Mesendoderm (in vitro differentiated cells): ENCODE measurements at regions not wholly inside any gene's neighbourhood (a gene's known extent, or its start where the extent isn't known, plus 50 kb on each side); places are given as distances from the start of the nearest gene placed in this dataset.

Experiments
- DNase-seq: peaks from one replicate; pipeline ENCODE4 v3.0.0; 2013
- H2AK5ac ChIP-seq: 2 replicates; pipeline ENCODE4 v1.6.1; 2013; ENCODE audit warnings: low read length, inconsistent platforms
- H2BK120ac ChIP-seq: 2 replicates; pipeline ENCODE4 v1.6.1; 2013; ENCODE audit warnings: low read depth, mild to moderate bottlenecking, low read length, moderate library complexity, mixed read lengths
- H2BK15ac ChIP-seq: replicated peaks from 2 replicates; pipeline ENCODE4 v1.6.1; 2013; ENCODE audit warnings: low read depth, mild to moderate bottlenecking, moderate library complexity
- H2BK5ac ChIP-seq: 2 replicates; pipeline ENCODE4 v1.6.1; 2013; ENCODE audit warnings: low read length, inconsistent platforms
- H3K18ac ChIP-seq: 2 replicates; pipeline ENCODE4 v1.6.1; 2013; ENCODE audit warnings: mild to moderate bottlenecking, low read length, mixed read lengths
- H3K23ac ChIP-seq: one replicate; pipeline ENCODE4 v1.6.1; 2013; ENCODE audit warnings: low read length
- H3K27ac ChIP-seq: 2 replicates; pipeline ENCODE4 v1.5.1; 2013; ENCODE audit warnings: low read depth, mild to moderate bottlenecking, inconsistent platforms, low read length, moderate library complexity
- H3K27me3 ChIP-seq: 2 replicates; pipeline ENCODE4 v1.6.1; 2013; ENCODE audit warnings: low read length, control low read depth, mild to moderate bottlenecking, inconsistent platforms; ENCODE audit not compliant: insufficient read depth, poor library complexity
- H3K36me3 ChIP-seq: 2 replicates; pipeline ENCODE4 v1.6.1; 2013; ENCODE audit warnings: low read length, inconsistent platforms; ENCODE audit not compliant: control insufficient read depth, insufficient read depth
- H3K4ac ChIP-seq: one replicate; pipeline ENCODE4 v1.6.1; 2013; ENCODE audit warnings: low read depth, mild to moderate bottlenecking, low read length, moderate library complexity
- H3K4me1 ChIP-seq: 2 replicates; pipeline ENCODE4 v1.6.1; 2013; ENCODE audit warnings: low read depth, low read length, inconsistent platforms; ENCODE audit not compliant: control insufficient read depth
- H3K4me2 ChIP-seq: 2 replicates; pipeline ENCODE4 v1.6.1; 2013; ENCODE audit warnings: low read length
- H3K4me3 ChIP-seq: 2 replicates; pipeline ENCODE4 v1.5.1; 2013; ENCODE audit warnings: mild to moderate bottlenecking, low read length
- H3K56ac ChIP-seq: one replicate; pipeline ENCODE4 v1.6.1; 2013; ENCODE audit warnings: low read length
- H3K79me1 ChIP-seq: 2 replicates; pipeline ENCODE4 v1.6.1; 2013; ENCODE audit warnings: low read length, inconsistent platforms
- H3K79me2 ChIP-seq: 2 replicates; pipeline ENCODE4 v1.6.1; 2013; ENCODE audit warnings: mild to moderate bottlenecking, low read length; ENCODE audit not compliant: control insufficient read depth, insufficient read depth
- H3K9ac ChIP-seq: 2 replicates; pipeline ENCODE4 v1.6.1; 2013; ENCODE audit warnings: low read length, inconsistent platforms
- H4K5ac ChIP-seq: one replicate; pipeline ENCODE4 v1.6.1; 2013; ENCODE audit warnings: low read length
- H4K8ac ChIP-seq: one replicate; pipeline ENCODE4 v1.6.1; 2013; ENCODE audit warnings: low read depth, mild to moderate bottlenecking, control low read depth, low read length, moderate library complexity
- WGBS: extraction: QIAGEN DNeasy Blood & Tissue Kit; methylation state at CpG from one replicate; pipeline ENCODE4 v1.1.7; 2013; ENCODE audit warnings: low lambda C conversion rate, missing lambda C conversion rate; ENCODE audit not compliant: insufficient coverage; ENCODE audit errors: extremely low coverage; 5-methylcytosine and 5-hydroxymethylcytosine counted together

DNA sequence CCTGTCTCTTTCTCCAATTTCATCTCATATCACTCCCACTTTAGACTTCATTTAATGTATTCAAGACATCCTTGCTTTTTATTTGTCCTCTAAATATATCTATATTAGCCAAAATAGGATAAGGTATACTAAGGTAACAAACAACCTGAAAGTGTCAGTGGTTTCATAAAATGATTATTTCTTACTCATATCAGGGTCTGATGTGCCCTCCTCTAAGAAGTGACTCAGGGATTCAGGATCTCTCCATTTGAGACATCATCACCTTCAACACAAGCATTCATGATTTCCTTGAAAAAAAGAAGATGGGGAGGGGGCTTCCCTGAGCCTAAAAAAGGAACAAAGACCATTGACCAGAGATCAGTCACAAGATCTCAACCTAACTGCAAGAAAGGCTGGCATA is 131.4 kb upstream of the POU2AF2 start:
- Histone ChIP-seq H3K27ac (no peak overlapping the region), H3K4me2 (no peak overlapping the region), H2BK15ac (no peak overlapping the region), H3K36me3 (no peaks in the 10 kb centered on the region), H2BK5ac (no peak overlapping the region), H3K4me1 (no peaks in the 10 kb centered on the region), H2AK5ac (no peak overlapping the region), H3K4me3 (no peak overlapping the region), H3K79me2 (no peaks in the 10 kb centered on the region), H3K4ac (no peak overlapping the region), H4K5ac (no peak overlapping the region), H3K23ac (no peak overlapping the region), H3K18ac (no peak overlapping the region), H3K9ac (no peak overlapping the region), H3K79me1 (no peaks in the 10 kb centered on the region), H2BK120ac (no peak overlapping the region), H4K8ac (no peak overlapping the region), H3K56ac (no peak overlapping the region), H3K27me3 (no peaks in the 10 kb centered on the region)
- DNase-seq = no peak

DNA sequence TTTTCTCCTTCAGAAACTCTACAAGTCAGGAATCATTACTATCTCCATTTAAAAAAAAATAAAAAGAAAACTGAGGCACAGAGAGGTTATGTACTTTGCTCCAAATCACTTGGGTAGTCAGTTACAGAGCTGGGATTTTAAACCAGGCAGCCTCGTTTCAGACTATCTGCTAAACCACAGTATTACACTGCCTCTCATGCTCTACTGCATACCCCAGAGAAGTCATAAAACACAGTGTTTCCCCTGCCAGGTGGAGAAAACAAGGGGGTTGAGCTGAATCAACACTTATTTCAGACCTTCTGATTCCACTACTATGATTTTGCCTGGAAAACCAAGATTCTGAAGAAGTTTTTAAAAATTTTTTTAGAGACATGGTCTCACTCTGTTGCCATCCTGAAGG is 132.9 kb upstream of the POU2AF2 start:
- Histone ChIP-seq H2BK5ac (no peak overlapping the region), H3K36me3 (no peaks in the 10 kb centered on the region), H3K79me2 (no peaks in the 10 kb centered on the region), H3K18ac (no peak overlapping the region), H3K27ac (no peak overlapping the region), H3K23ac (no peak overlapping the region), H4K5ac (no peak overlapping the region), H4K8ac (no peak overlapping the region), H2AK5ac (no peak overlapping the region), H3K79me1 (no peaks in the 10 kb centered on the region), H3K56ac (no peak overlapping the region), H3K4me3 (no peak overlapping the region), H3K4me2 (no peak overlapping the region), H3K4me1 (no peaks in the 10 kb centered on the region), H3K4ac (peak overlapping the region; percentile 24), H2BK15ac (no peak overlapping the region), H3K9ac (no peak overlapping the region), H3K27me3 (no peaks in the 10 kb centered on the region), H2BK120ac (no peak overlapping the region)
- no CpG with 5 or more reads among the region's 1 CpG for WGBS
- DNase-seq = no peak

DNA sequence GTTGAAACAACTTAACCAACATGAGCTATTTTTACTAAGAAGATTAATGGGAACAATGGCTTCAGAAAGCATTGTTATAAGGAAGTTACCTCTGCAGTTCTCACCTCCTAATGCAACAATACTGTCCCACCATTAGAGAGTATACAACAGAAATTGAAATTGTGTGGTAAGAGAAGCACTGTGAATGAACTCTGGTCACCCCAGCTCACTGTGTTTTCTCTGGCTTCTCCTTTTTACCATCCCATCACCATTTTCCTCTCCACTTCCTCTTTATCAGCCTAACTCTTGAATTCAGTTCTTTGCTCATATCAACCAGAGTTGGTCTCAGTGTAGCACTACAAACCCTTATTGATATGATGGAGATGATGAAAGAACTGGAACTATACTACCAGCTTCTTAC is 138.0 kb upstream of the POU2AF2 start:
- H3K18ac ChIP-seq = no peak overlapping the region
- H3K27ac ChIP-seq = no peak overlapping the region
- no peak overlapping the region for H2BK15ac ChIP-seq
- no peaks in the 10 kb centered on the region for H3K4me1 ChIP-seq
- H3K27me3 ChIP-seq = no peaks in the 10 kb centered on the region
- no peaks in the 10 kb centered on the region for H3K79me2 ChIP-seq
- H3K4me3 ChIP-seq = no peak overlapping the region
- no peak overlapping the region for H3K4ac ChIP-seq
- no peak overlapping the region for H2BK5ac ChIP-seq
- no peak overlapping the region for H2BK120ac ChIP-seq
- H3K9ac ChIP-seq = no peak overlapping the region
- no peak for DNase-seq
- H4K5ac ChIP-seq = no peak overlapping the region
- no peak overlapping the region for H2AK5ac ChIP-seq
- no peaks in the 10 kb centered on the region for H3K79me1 ChIP-seq
- H3K36me3 ChIP-seq = no peaks in the 10 kb centered on the region
- H3K23ac ChIP-seq = no peak overlapping the region
- H3K56ac ChIP-seq = no peak overlapping the region
- H3K4me2 ChIP-seq = no peak overlapping the region
- no peak overlapping the region for H4K8ac ChIP-seq

DNA sequence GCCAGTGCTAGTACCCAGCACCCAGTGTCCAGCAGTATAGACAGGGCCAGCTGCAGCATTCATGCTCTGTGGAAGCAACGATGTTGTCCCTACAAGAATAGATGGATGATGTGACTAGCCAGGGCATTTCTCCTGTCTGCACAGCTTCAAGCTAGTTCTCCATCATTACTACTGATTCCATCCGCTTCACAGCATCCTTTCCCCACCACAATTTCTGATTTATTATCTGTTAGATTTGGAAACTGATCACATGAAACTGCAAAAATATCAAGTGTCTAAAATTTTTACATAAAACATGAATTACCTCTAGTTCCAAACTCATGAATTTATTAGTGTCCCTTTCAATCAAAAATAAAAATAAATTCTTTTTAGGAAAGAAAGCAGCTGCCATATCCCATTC is 138.9 kb upstream of the POU2AF2 start:
- no peak overlapping the region for H3K4ac ChIP-seq

DNA sequence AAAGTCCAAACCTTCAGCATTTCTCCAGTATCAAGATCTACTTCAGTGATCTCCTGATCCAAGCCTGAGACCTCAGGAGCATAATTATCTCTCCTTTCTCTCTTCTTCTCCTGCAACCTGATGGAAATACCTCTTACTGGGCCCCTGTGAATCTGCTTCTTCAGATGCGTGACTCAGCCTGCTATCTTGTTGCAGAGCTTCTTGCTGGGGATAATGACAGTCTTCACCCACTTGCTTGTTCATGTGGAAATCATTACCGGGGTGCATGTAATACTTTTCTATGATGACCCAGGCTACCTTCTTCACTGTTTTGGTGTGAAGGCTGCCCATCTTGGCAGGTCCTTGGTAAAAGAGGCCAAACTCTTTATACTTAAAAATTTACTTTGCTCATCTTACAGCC is 140.0 kb upstream of the POU2AF2 start:
- H3K18ac ChIP-seq = no peak overlapping the region
- no peaks in the 10 kb centered on the region for H3K79me2 ChIP-seq
- H2BK120ac ChIP-seq = no peak overlapping the region
- H2BK5ac ChIP-seq = no peak overlapping the region
- H3K4me2 ChIP-seq = no peak overlapping the region
- H4K8ac ChIP-seq = no peak overlapping the region
- WGBS = no CpG with 5 or more reads among the region's 2 CpGs
- H3K23ac ChIP-seq = no peak overlapping the region
- H2AK5ac ChIP-seq = no peak overlapping the region
- no peak overlapping the region for H2BK15ac ChIP-seq
- no peak overlapping the region for H3K4ac ChIP-seq
- no peaks in the 10 kb centered on the region for H3K79me1 ChIP-seq
- H3K4me3 ChIP-seq = no peak overlapping the region
- no peaks in the 10 kb centered on the region for H3K36me3 ChIP-seq
- DNase-seq = peak; percentile 23
- no peak overlapping the region for H3K56ac ChIP-seq
- H3K27ac ChIP-seq = no peak overlapping the region
- H3K27me3 ChIP-seq = no peaks in the 10 kb centered on the region
- no peak overlapping the region for H4K5ac ChIP-seq
- H3K9ac ChIP-seq = no peak overlapping the region
- no peaks in the 10 kb centered on the region for H3K4me1 ChIP-seq

More for the DNA sequence above, 138.9 kb upstream of the POU2AF2 start:
- H3K9ac ChIP-seq = no peak overlapping the region
- no CpG with 5 or more reads among the region's 2 CpGs for WGBS
- no peaks in the 10 kb centered on the region for H3K79me1 ChIP-seq
- DNase-seq = no peak
- no peak overlapping the region for H3K4me2 ChIP-seq
- no peak overlapping the region for H4K5ac ChIP-seq
- no peak overlapping the region for H3K18ac ChIP-seq
- no peaks in the 10 kb centered on the region for H3K79me2 ChIP-seq
- H3K4me3 ChIP-seq = no peak overlapping the region
- H2AK5ac ChIP-seq = no peak overlapping the region
- H3K23ac ChIP-seq = no peak overlapping the region
- no peak overlapping the region for H2BK5ac ChIP-seq
- no peak overlapping the region for H2BK15ac ChIP-seq
- no peaks in the 10 kb centered on the region for H3K27me3 ChIP-seq
- no peaks in the 10 kb centered on the region for H3K36me3 ChIP-seq
- no peak overlapping the region for H3K27ac ChIP-seq
- no peak overlapping the region for H2BK120ac ChIP-seq
- no peak overlapping the region for H3K56ac ChIP-seq
- no peaks in the 10 kb centered on the region for H3K4me1 ChIP-seq
- no peak overlapping the region for H4K8ac ChIP-seq

GRCh38 chr11:111104185-111104584 is 141.3 kb upstream of the POU2AF2 start:
- no peak overlapping the region for H3K23ac ChIP-seq
- no peaks in the 10 kb centered on the region for H3K79me1 ChIP-seq
- no peaks in the 10 kb centered on the region for H3K79me2 ChIP-seq
- no peak overlapping the region for H4K5ac ChIP-seq
- H3K18ac ChIP-seq = no peak overlapping the region
- H2BK120ac ChIP-seq = no peak overlapping the region
- no peak overlapping the region for H3K27ac ChIP-seq
- no peaks in the 10 kb centered on the region for H3K27me3 ChIP-seq
- H3K4me1 ChIP-seq = no peaks in the 10 kb centered on the region
- H3K4ac ChIP-seq = no peak overlapping the region
- no peak overlapping the region for H2BK5ac ChIP-seq
- no peak overlapping the region for H4K8ac ChIP-seq
- no peak overlapping the region for H2AK5ac ChIP-seq
- H3K56ac ChIP-seq = no peak overlapping the region
- H3K9ac ChIP-seq = no peak overlapping the region
- H2BK15ac ChIP-seq = no peak overlapping the region
- no peaks in the 10 kb centered on the region for H3K36me3 ChIP-seq
- DNase-seq = no peak
- H3K4me3 ChIP-seq = no peak overlapping the region
- H3K4me2 ChIP-seq = no peak overlapping the region
